Cardiac fibroblast (primary cell): ENCODE measurements at regions not wholly inside any gene's neighbourhood (a gene's known extent, or its start where the extent isn't known, plus 50 kb on each side); places are given as distances from the start of the nearest gene placed in this dataset.

Experiments used
- DNase-seq, 2 donors: peaks; one replicate each; pipeline versions ENCODE4 v3.0.0 to v3.0.0-alpha.2; 2010; ENCODE audit warnings: low read depth in 2 of 2
- H3K4me3 ChIP-seq, 2 donors: replicated peaks in 1 of 2; 1 replicate in 1 of 2; 2 replicates in 1 of 2; pipeline ENCODE4 v1.5.1; 2011; ENCODE audit warnings: low read depth in 2 of 2, low read length in 2 of 2, mild to moderate bottlenecking in 2 of 2, moderate library complexity in 1 of 2
- TF ChIP-seq, protein P1 (sequence below): IDR thresholded peaks from one replicate; pipeline ENCODE4 v1.5.1; 2011; ENCODE audit warnings: low read depth, mild to moderate bottlenecking, low read length, inconsistent platforms

- H3K4me3 ChIP-seq: no peak overlapping the region
- no peak for DNase-seq
- TF ChIP-seq, protein P1, sequence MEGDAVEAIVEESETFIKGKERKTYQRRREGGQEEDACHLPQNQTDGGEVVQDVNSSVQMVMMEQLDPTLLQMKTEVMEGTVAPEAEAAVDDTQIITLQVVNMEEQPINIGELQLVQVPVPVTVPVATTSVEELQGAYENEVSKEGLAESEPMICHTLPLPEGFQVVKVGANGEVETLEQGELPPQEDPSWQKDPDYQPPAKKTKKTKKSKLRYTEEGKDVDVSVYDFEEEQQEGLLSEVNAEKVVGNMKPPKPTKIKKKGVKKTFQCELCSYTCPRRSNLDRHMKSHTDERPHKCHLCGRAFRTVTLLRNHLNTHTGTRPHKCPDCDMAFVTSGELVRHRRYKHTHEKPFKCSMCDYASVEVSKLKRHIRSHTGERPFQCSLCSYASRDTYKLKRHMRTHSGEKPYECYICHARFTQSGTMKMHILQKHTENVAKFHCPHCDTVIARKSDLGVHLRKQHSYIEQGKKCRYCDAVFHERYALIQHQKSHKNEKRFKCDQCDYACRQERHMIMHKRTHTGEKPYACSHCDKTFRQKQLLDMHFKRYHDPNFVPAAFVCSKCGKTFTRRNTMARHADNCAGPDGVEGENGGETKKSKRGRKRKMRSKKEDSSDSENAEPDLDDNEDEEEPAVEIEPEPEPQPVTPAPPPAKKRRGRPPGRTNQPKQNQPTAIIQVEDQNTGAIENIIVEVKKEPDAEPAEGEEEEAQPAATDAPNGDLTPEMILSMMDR: no peak
Observed at GRCh38 chr6:91480402-91480801, 893.5 kb upstream of the MAP3K7 start.

- H3K4me3 ChIP-seq: no peak overlapping the region
- no peak for DNase-seq
- TF ChIP-seq, protein P1: no peak
Observed at GRCh38 chr6:91477688-91478087, 890.8 kb upstream of the MAP3K7 start.

DNA sequence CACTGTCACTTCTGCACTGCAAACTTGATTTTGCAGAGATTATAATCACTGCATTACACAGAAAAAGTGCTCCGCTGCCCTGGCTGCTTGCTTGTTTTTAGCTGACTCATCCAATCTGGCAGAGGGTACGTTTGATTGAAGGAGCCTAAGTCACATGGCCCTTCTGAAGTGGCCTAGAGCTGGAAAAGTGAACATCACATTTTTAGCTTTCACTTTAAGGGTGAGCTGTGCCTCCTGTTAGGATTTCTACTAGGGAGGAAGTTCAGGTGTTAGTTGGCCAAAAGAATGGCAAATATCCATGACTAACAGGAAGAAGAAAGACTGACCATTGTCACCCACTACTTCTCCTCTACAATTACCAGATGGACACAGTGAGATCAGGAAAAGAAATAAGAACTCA lies 889.1 kb upstream of the MAP3K7 start:
- no peak overlapping the region for H3K4me3 ChIP-seq
- TF ChIP-seq, protein P1: no peak
- peak in 1 of 2 donors; percentile 33 for DNase-seq

GRCh38 chr6:91465393-91465792 lies 878.5 kb upstream of the MAP3K7 start:
- H3K4me3 ChIP-seq: no peak overlapping the region
- TF ChIP-seq, protein P1: no peak
- DNase-seq: no peak

DNA sequence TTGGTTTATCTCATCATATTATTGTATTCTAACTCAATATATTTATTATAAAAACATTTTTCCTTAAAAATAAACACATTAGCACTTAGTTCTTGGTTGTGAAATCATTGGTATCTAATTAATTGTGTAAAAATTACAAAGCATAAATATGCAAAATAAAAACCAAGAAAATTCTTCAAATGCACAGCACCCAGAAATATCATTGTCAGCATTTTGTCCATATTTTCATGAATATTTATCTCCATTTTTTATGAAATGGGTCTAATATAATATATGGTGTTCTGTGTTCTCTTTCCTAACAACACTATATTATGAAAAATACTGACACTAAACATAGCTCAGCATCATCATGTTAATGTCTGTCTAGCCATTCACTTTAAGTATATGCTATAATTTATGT lies 877.8 kb upstream of the MAP3K7 start:
- H3K4me3 ChIP-seq: no peak overlapping the region
- TF ChIP-seq, protein P1: no peak
- no peak for DNase-seq

GRCh38 chr6:91464201-91464600 lies 877.3 kb upstream of the MAP3K7 start:
- TF ChIP-seq, protein P1: no peak
- no peak for DNase-seq
- H3K4me3 ChIP-seq: no peak overlapping the region

DNA sequence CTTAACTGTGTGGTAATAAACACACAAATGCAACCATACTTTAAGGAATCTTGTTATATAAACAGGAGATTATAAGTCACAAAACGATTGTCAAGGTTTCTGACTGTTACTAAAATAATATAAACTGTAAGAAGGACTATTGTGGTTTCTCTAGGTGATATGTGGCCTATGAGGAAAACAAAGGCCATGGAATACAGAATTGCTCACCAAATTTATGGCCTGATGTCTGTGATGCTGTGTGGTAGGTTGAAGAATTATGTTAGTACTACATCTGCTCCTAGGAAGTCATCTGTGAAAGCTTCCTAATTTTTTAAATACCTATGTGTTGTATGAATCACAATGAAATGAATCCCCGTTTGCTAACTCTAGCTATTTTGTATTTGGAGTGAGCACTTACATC lies 875.4 kb upstream of the MAP3K7 start:
- H3K4me3 ChIP-seq: no peak overlapping the region
- TF ChIP-seq, protein P1: no peak
- DNase-seq: no peak
